DMS53 treated with DMSO at 0.1 percent for 48 hours (cell line): ENCODE measurements at regions not wholly inside any gene's neighbourhood (a gene's known extent, or its start where the extent isn't known, plus 50 kb on each side); places are given as distances from the start of the nearest gene placed in this dataset.
"Not testable (repeated sequence)": the region's sequence is repeated elsewhere in the genome, so short reads cannot be mapped to it uniquely, and the experiment has no call there.

ENCODE experiments used
- DNase-seq: peaks from one replicate; lab custom pipeline; 2025; ENCODE audit not compliant: unreplicated experiment; lab: John Stamatoyannopoulos, UW

DNA sequence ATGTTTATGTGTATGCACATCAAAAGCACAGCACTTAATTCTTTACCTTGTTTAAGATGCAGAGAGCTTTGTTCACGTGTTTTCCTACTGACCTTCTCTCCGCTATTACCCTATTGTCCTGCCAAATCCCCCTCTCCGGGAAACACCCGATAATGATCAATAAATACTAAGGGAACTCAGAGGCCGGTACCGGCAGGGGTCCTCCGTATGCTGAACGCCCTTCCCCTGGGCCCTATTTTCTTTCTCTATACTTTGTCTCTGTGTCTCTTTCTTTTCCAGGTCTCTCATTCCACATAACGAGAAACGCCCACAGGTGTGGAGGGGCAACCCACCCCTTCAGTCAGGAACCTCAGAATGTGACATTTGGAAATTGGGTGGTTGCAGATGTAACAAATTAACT lies 160.1 kb downstream of the ADRA2C start:
- DNase-seq: not testable (repeated sequence)

- not testable (repeated sequence) for DNase-seq
Measured at GRCh38 chr4:3926969-3927755, 161.0 kb downstream of the ADRA2C start.

GRCh38 chr4:3929431-3929830 lies 163.2 kb downstream of the ADRA2C start:
- not testable (repeated sequence) for DNase-seq

GRCh38 chr4:3932734-3933133 lies 166.5 kb downstream of the ADRA2C start:
- DNase-seq: not testable (repeated sequence)

GRCh38 chr4:3935406-3935805 lies 169.2 kb downstream of the ADRA2C start:
- DNase-seq: not testable (repeated sequence)

- no peak for DNase-seq
Measured at GRCh38 chr4:3936184-3936583, 170.0 kb downstream of the ADRA2C start.

- not testable (repeated sequence) for DNase-seq
Measured at GRCh38 chr4:3937849-3938562, 171.8 kb downstream of the ADRA2C start.

- not testable (repeated sequence) for DNase-seq
Measured at GRCh38 chr4:3938676-3939075, 172.5 kb downstream of the ADRA2C start.

- DNase-seq: not testable (repeated sequence)
Measured at GRCh38 chr4:3939954-3940591, 173.9 kb downstream of the ADRA2C start.

DNA sequence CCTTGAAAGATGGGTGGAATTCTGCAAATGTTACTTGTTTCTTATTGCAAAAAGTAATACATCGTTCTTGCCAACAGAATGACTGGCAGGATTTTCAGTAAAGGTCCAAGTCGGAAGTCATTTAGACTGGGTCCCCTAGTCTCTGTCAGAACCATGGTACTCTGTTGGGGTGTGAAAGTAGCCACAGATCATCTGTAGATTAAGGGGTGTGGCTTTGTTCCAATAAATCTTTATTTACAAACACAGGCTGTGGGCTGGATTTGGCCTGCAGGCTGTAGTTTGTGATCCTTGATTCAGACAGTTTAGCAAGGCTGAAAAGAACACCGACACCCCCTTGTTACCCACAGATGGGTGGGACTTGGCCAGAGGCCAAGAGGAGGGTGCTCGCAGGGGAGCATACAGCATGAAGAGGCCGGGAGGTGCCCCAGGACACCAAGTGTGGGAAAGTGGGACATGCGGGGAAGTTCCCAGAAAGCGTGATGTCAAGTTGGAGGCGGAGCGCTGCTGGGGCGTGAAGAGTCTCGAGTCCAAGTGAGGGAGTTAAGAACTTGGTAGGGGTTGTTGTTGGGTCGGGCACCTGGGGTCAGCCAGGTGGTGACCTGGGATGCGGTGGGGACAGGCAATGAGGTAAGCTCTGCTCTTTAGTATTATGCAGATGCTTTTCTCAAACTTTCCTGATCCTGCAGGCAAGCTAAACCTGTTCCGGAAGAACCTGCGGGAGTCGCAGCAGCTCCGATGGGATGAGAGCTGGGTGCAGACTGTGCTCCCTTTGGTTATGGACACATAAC lies 175.7 kb downstream of the ADRA2C start:
- DNase-seq: not testable (repeated sequence)

DNA sequence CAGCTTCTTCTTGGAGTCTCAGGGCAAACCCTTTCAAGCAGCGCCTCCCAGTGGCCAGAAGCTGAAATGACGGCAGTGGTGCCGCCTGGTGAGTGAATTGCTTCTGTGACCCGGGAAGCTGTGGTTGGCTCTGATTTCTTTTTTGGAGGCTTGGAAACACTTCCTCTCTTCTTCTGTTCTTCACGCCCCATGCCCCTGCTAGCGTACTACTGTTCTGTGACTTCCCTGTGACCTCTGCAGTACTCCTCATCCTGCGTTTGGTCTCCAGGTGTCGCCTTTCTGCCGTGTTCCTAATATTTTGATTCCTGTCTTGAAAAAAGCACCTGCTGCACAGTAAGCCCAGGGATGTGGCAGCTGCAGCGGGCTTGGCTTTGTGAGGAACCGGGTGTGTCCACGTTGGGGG lies 176.4 kb downstream of the ADRA2C start:
- DNase-seq: not testable (repeated sequence)

GRCh38 chr4:3943051-3943450 lies 176.9 kb downstream of the ADRA2C start:
- DNase-seq: not testable (repeated sequence)

GRCh38 chr4:3945511-3946290 lies 179.5 kb downstream of the ADRA2C start:
- DNase-seq: no peak

DNA sequence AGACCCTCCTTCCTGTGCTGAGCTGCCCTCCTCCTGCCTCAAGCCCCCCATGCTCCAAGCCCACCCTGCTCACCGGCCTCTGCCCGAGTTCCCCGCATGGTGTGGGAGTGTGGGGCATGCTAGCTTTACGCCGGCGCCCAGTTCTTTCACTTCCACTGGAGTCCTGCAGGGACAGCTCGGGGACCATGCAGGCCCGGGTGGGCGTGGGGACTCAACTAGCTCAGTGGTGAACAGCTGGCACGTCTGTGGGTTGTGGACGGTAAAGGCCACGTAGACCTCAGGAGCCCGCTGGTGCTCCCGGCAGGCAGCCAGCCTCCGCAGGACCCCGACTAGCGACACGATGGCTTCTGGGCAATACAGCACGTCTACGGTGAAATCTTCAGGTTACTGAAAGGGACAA lies 180.4 kb downstream of the ADRA2C start:
- not testable (repeated sequence) for DNase-seq

GRCh38 chr4:3947761-3948160 lies 181.6 kb downstream of the ADRA2C start:
- DNase-seq: not testable (repeated sequence)

DNA sequence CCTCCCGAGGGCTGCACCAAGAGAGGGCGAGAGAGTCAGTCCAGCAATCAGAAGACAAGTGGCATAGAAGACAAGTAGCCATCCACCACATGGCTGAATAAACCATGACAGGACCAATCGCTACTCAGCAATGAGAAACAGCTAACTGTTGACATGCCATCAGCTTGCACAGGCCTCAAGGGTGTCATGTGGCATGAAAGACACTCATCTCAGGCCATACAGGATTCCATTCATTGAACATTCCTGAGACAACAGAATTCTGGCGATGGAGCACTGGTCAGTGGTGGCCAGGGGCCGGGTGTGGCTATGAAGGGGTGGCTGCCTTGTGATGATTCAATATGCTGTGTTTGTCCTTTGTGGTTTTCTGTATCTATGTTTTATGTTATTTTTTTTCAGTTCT lies 182.0 kb downstream of the ADRA2C start:
- not testable (repeated sequence) for DNase-seq

DNA sequence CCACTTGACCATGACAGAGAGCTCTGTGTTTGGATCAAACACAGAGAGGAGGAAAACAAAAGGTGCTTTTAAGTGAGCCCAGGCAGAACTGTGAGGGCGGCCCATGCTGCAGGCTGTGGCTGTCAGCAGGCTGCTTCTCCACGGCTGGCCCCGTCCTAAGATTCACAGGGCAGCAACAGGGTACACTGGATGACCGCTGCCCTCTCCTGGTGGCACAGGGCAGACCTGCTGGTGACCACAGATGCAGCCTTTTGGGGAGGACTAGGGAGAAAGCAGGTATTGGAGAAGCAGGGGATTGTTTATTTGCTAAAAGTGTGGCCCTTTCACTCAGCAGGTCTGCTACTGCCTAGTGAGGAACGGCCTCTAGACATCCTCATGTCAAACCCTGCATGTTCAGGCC lies 183.7 kb downstream of the ADRA2C start:
- not testable (repeated sequence) for DNase-seq

DNA sequence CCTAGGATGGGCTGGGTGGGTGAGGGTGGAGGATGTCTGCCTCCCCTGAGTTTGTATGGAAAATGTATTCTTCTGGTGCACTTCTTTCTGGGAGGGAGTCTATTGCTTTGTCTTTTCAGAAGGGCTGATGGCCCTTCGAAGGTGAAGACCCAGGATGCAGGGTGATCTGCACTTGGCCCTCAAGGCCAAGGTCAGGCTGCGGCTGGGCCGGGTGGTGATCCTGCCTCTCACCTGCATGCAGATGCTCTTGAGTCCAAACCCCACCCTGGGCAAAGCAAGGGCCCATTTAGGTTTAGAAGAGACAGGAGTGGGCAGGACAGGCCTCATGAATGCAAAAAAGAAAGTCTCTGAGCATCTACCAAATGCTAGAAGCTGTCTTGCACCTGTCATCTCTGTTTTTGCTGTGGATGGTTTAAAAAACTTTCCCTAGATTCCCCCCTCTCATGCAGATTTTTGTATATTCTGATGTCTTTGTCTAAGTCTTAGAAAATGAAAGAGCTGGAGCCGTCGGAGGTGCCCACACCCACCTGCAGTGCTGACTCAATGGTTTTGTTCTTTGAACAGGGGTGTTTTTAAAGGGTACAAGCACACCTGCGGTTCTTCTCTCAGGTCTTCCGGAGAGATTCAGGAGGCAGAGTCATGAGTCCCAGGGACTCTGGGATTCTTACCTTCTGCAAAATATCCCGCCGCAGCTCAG lies 186.4 kb downstream of the ADRA2C start:
- not testable (repeated sequence) for DNase-seq

- not testable (repeated sequence) for DNase-seq
Measured at GRCh38 chr4:3953140-3953489, 186.9 kb downstream of the ADRA2C start.
